Activated CD4-positive, CD25-positive, alpha-beta regulatory T cell treated with anti-CD3 and anti-CD28 coated beads, Interleukin-2, amount 50 U/mL, for 16 hours (primary cell): ENCODE measurements at regions not wholly inside any gene's neighbourhood (a gene's known extent, or its start where the extent isn't known, plus 50 kb on each side); places are given as distances from the start of the nearest gene placed in this dataset.

Source experiments
- DNase-seq: peaks from one replicate; pipeline ENCODE4 v3.0.0-alpha.2; 2020; ENCODE audit warnings: low read depth, low spot score

GRCh38 chr14:96727980-96728717 lies 69.0 kb upstream of the VRK1 start:
- DNase-seq = no peak

GRCh38 chr14:96729889-96730288 lies 67.3 kb upstream of the VRK1 start:
- no peak for DNase-seq

- DNase-seq = no peak
Measured at GRCh38 chr14:96730386-96730785, 66.8 kb upstream of the VRK1 start.

GRCh38 chr14:96734076-96734622 lies 63.0 kb upstream of the VRK1 start:
- no peak for DNase-seq

DNA sequence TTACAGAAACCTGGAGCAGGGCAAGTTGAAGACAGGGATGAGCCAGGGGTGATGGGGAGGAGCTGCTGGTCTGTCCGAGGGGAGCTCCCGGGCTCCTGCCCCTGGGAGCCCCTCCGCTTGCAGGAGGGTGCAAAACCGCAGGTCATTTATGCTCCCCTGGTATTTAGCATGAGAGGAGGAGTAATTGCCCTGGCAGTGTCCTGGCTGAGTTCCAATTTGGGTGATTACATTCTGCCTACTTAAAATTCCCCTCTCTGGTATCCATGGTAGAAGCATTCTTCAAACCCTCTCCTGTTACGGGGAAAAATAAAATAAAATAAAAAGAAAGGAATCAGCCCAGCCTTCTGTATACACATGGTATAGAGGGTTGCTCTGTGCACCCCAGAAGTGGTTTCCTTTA lies 61.7 kb upstream of the VRK1 start:
- no peak for DNase-seq

DNA sequence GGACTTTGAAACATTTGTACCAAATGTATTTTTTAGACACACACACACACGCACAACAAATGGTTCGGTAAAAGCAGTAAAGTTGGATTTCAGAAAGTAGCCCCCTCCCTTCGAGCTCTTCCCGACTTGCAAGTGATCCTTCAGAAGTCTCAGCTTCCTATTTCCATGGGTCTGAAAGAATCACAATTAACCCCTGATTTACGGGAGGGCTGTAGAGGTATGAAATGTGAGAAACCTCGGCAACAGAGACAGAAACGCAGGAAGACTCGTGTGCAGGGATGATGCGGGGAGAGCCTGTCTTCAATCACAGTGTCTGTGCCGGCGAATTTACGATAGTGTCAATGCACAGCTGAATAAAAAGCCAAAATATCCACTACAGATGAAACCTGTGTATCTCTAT lies 60.7 kb upstream of the VRK1 start:
- DNase-seq = no peak

GRCh38 chr14:96737881-96738280 lies 59.3 kb upstream of the VRK1 start:
- DNase-seq = no peak

DNA sequence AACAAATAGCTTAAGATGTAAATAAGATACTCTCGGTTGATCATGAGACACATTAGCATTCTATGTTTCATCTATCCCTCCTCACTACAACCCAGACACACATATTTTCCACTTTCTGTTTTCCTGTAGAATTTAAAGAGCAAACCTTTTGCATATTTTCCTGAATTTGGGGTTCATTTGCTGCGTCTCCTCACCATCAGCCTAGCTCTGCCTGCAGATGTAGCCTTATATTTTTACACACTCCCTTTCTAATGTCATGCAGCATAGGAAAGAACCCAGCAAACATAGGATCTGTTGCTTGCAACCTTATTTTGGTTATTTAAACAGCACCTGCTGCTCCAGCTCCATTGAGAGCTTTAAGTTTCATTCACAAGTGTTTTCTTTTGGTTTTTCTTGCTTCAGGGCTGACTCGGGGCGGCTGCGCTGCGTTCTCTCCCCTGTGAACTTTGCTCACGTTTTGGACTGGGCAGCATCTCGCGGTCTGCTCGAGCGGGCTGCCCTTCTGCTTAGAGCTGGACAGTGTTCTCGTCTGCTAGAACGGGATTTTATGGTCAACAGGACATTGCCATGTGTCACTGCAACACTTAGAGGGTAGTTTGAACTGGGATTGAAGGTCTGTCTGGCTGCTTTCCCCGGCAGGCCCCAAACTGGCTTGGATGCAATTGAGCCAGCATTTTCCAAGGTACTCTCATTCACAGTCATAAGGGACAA lies 57.8 kb upstream of the VRK1 start:
- DNase-seq = no peak

DNA sequence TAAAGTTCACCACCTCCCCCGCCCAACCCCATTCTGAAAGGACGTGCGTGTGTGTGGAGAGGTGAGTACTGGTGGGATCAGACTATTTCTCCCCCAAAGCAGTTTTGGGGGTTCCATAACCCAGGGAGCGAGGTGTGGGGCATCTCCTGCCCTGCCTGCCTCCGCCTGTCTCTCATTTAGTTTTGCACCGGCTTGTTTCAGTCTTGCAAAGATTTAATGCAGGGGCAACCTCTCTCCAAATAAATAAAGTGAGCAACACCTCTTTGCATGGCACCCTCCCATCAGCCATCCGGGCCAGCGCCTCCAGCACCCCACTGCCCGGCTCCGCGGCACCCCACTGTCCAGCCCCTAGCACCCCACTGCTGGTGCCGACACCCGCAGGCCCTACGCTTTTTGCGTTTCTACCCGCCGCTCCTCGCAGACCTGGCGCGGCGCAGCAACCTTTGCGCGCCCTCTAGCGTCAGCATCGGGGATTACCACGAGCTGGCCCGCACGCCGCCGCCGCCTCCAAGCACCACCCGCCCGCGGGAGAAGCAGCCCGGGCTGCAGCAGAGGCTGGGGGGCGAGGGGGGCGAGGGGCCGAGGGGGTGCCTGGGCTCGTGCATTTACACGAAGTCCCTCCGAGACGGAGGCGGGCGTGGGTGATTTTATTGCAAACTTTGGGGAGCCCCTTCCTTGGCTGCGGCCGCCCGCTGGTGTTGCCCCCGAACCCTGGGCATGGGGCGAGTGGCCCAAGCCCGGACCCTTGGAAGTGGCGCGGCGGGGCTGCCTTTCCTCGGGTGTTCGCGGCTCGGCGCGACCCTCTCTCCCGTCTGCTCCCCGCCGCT lies 55.8 kb upstream of the VRK1 start:
- peak; percentile 47 for DNase-seq

GRCh38 chr14:96744262-96744661 lies 52.9 kb upstream of the VRK1 start:
- no peak for DNase-seq

GRCh38 chr14:96745500-96746051 lies 51.6 kb upstream of the VRK1 start:
- no peak for DNase-seq

- no peak for DNase-seq
Measured at GRCh38 chr14:96746101-96746500, 51.1 kb upstream of the VRK1 start.

DNA sequence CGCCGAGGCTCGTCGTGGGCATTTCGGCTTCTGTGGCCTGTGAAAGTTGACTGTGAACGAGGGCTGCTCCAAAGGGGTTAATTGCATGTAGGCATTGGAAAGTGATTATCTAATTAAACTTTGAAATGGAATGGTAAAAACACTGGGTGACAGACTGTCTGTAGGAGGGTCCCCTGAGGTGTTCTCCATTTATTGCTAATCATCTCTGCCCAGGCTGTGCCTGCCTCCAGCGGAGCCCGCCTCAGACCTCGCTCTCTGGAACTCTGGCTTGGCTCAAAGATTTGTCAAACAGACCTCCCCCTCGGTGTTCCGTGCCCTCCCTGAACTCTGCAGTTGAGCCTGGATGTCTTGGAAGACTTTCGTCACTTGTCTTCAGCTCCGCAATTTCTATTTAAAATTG lies 50.2 kb upstream of the VRK1 start:
- DNase-seq = no peak
